Endodermal cell (in vitro differentiated cells): ENCODE measurements at regions not wholly inside any gene's neighbourhood (a gene's known extent, or its start where the extent isn't known, plus 50 kb on each side); places are given as distances from the start of the nearest gene placed in this dataset.

Experiments
- DNase-seq: peaks from one replicate; pipeline ENCODE4 v3.0.0-alpha.2; 2017
- H3K27ac ChIP-seq: 2 replicates; pipeline ENCODE4 v1.5.1; 2013; ENCODE audit warnings: mild to moderate bottlenecking, low read depth, low read length, moderate library complexity
- H3K27me3 ChIP-seq: 2 replicates; pipeline ENCODE4 v1.6.1; 2013; ENCODE audit warnings: mild to moderate bottlenecking, low read length, moderate library complexity; ENCODE audit not compliant: insufficient read depth, control insufficient read depth, poor library complexity, severe bottlenecking
- H3K36me3 ChIP-seq: 2 replicates; pipeline ENCODE4 v1.7.0; 2013; ENCODE audit warnings: mild to moderate bottlenecking, low read length, moderate library complexity; ENCODE audit not compliant: control insufficient read depth, insufficient read depth
- H3K4me1 ChIP-seq: one replicate; pipeline ENCODE4 v1.7.0; 2013; ENCODE audit warnings: low read length; ENCODE audit not compliant: control insufficient read depth, insufficient read depth
- H3K4me3 ChIP-seq: 2 replicates; pipeline ENCODE4 v1.5.1; 2013; ENCODE audit warnings: mild to moderate bottlenecking, low read length, moderate library complexity
- H3K9ac ChIP-seq: 2 replicates; pipeline ENCODE4 v1.6.1; 2013; ENCODE audit warnings: mild to moderate bottlenecking, low read length, moderate library complexity; ENCODE audit not compliant: poor library complexity, severe bottlenecking; ENCODE audit errors: extremely low read depth
- H3K9me3 ChIP-seq: 2 replicates; pipeline ENCODE4 v1.6.1; 2013; ENCODE audit warnings: mild to moderate bottlenecking, low read length, moderate library complexity; ENCODE audit not compliant: control insufficient read depth
- H3K27ac Mint-ChIP-seq: 2 replicates; pipeline ENCODE4 v1.8.0; 2020; ENCODE audit warnings: mixed read lengths
- H3K27me3 Mint-ChIP-seq: 2 replicates; pipeline ENCODE4 v1.8.0; 2021; ENCODE audit warnings: mild to moderate bottlenecking, mixed read lengths; ENCODE audit not compliant: insufficient read depth
- H3K36me3 Mint-ChIP-seq: 2 replicates; pipeline ENCODE4 v1.8.0; 2020; ENCODE audit warnings: low read depth, mixed read lengths
- H3K4me1 Mint-ChIP-seq: 2 replicates; pipeline ENCODE4 v1.8.0; 2020; ENCODE audit warnings: mixed read lengths
- H3K4me3 Mint-ChIP-seq: 2 replicates; pipeline ENCODE4 v1.8.0; 2020; ENCODE audit warnings: mild to moderate bottlenecking, moderate library complexity, mixed read lengths
- H3K9me3 Mint-ChIP-seq: 2 replicates; pipeline ENCODE4 v1.8.0; 2020; ENCODE audit warnings: mild to moderate bottlenecking, mixed read lengths
- CTCF ChIP-seq: fragments of 200-600 bp; sonication (generic); conservative IDR thresholded peaks from 2 replicates; pipeline ENCODE4 v1.5.0; 2021; ENCODE audit warnings: antibody characterized with exemption, mild to moderate bottlenecking
- WGBS, 2 experiments: methylation state at CpG; one replicate each; pipeline versions ENCODE4 v1.1.5 to v1.1.7; 2013; ENCODE audit warnings: missing lambda C conversion rate in 2 of 2, mixed read lengths in 1 of 2; ENCODE audit not compliant: insufficient coverage in 1 of 2, insufficient read length in 1 of 2; 5-methylcytosine and 5-hydroxymethylcytosine counted together

DNA sequence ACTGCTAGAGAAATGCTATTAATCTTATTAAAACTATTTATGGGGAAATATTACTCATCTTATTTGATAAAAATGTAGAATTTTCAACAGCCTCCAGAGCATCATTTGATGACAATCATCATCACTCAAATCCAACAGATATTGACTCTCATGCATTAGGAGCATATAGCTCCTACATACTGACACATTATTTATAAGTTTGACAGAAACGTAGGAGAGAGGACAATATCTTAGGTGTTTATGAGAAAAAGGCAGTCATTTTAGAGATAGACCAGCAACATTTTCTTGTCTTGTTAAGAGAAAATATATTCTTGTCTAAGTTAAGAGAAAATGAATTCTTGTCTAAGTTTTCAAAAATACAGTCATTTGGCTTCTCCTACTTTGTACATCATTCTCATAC lies 2550.2 kb downstream of the PCDH7 start:
- DNase-seq = no peak
- WGBS, 2 experiments = 94 to 100% methylated on average over 1 of the region's 1 CpG
- Mint-ChIP-seq H3K36me3 (no peaks in the 10 kb centered on the region), H3K27me3 (no peaks in the 10 kb centered on the region), H3K27ac (no peak overlapping the region), H3K4me1 (no peaks in the 10 kb centered on the region), H3K4me3 (no peak overlapping the region), H3K9me3 (no peaks in the 10 kb centered on the region)
- no peak overlapping the region for H3K27ac ChIP-seq
- H3K4me1 ChIP-seq = no peaks in the 10 kb centered on the region
- TF ChIP-seq CTCF = no peak
- H3K4me3 ChIP-seq = no peak overlapping the region
- H3K36me3 ChIP-seq = no peaks in the 10 kb centered on the region
- H3K27me3 ChIP-seq = no peaks in the 10 kb centered on the region
- H3K9ac ChIP-seq = no peak overlapping the region
- H3K9me3 ChIP-seq = no peaks in the 10 kb centered on the region

- WGBS, 2 experiments = 80% methylated on average over 1 of the region's 1 CpG; no CpG with 5 or more reads in 1 of the 2 experiments
Observed at GRCh38 chr4:33272722-33273121, 2552.6 kb downstream of the PCDH7 start.

DNA sequence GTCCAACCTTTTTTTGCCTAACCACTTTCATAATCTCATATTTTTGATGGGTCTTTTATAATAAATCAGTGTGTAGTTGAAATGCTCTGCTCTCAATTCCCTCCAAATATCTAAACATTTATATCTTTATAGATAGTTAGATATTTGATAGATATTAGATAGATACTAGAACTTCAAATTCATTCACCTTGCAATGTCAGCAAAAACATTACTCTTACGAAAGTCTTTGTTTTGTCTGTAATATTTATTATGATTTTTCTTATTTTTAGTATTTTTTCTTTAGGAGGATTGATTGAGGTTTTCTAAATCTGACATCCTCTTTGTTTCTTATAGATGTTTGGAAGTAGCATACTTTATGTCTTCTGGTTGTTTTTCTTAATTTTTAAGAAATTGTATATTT lies 2563.6 kb downstream of the PCDH7 start:
- no peak overlapping the region for H3K27ac ChIP-seq
- H3K9me3 ChIP-seq = peaks cover 34% of the 10 kb centered on the region
- no peak for DNase-seq
- H3K4me1 ChIP-seq = no peaks in the 10 kb centered on the region
- peaks cover 21% of the 10 kb centered on the region for H3K9me3 Mint-ChIP-seq
- TF ChIP-seq CTCF = no peak
- no peak overlapping the region for H3K27ac Mint-ChIP-seq
- H3K4me1 Mint-ChIP-seq = no peaks in the 10 kb centered on the region
- H3K9ac ChIP-seq = no peak overlapping the region
- H3K27me3 ChIP-seq = no peaks in the 10 kb centered on the region
- H3K27me3 Mint-ChIP-seq = peaks cover 4% of the 10 kb centered on the region
- H3K36me3 Mint-ChIP-seq = no peaks in the 10 kb centered on the region
- H3K4me3 ChIP-seq = no peak overlapping the region
- no peak overlapping the region for H3K4me3 Mint-ChIP-seq
- no peaks in the 10 kb centered on the region for H3K36me3 ChIP-seq
- whole genome bisulfite sequencing, 2 experiments = 100% methylated on average over 1 of the region's 1 CpG; no CpG with 5 or more reads in 1 of the 2 experiments

More at GRCh38 chr4:33272722-33273121, 2552.6 kb downstream of the PCDH7 start:
- H3K27ac ChIP-seq = no peak overlapping the region
- H3K9me3 ChIP-seq = no peaks in the 10 kb centered on the region
- Mint-ChIP-seq H3K27ac (no peak overlapping the region), H3K36me3 (no peaks in the 10 kb centered on the region), H3K4me1 (no peaks in the 10 kb centered on the region), H3K27me3 (no peaks in the 10 kb centered on the region), H3K9me3 (no peaks in the 10 kb centered on the region), H3K4me3 (no peak overlapping the region)
- H3K27me3 ChIP-seq = no peaks in the 10 kb centered on the region
- no peak overlapping the region for H3K4me3 ChIP-seq
- H3K4me1 ChIP-seq = no peaks in the 10 kb centered on the region
- H3K36me3 ChIP-seq = no peaks in the 10 kb centered on the region
- no peak overlapping the region for H3K9ac ChIP-seq
- no peak for TF ChIP-seq CTCF
- DNase-seq = no peak
